ENCODE measurements at regions not wholly inside any gene's neighbourhood (a gene's known extent, or its start where the extent isn't known, plus 50 kb on each side); places are given as distances from the start of the nearest gene placed in this dataset.

GRCh38 chr14:53310412-53310811, 157.3 kb upstream of the DDHD1 start (continued):
- TF ChIP-seq CHD7 (IDR thresholded peaks at IDR 0.05; ENCODE audit: insufficient replicate concordance, low read length) (no peak), CHD2 (IDR thresholded peaks at IDR 0.05; ENCODE audit: low read length) (no peak), HDAC6 (IDR thresholded peaks at IDR 0.05; ENCODE audit: low read depth, low read length) (no peak), CHD1 (IDR thresholded peaks at IDR 0.05; ENCODE audit: low read depth, low read length) (no peak), CTBP2 (IDR thresholded peaks at IDR 0.05; ENCODE audit: borderline replicate concordance, insufficient read depth, insufficient read length, low read length) (no peak), USF2 (IDR thresholded peaks at IDR 0.05; ENCODE audit: low read length) (no peak)

All from H1 (cell line).